AG08396 (cell line): ENCODE measurements at regions not wholly inside any gene's neighbourhood (a gene's known extent, or its start where the extent isn't known, plus 50 kb on each side); places are given as distances from the start of the nearest gene placed in this dataset.
A peak's percentile ranks its signal among the peaks of the same experiment; 100 is the strongest.
"Not testable (repeated sequence)": the region's sequence is repeated elsewhere in the genome, so short reads cannot be mapped to it uniquely, and the experiment has no call there.

Experiments used
- DNase-seq: peaks from one replicate; pipeline ENCODE4 v3.0.0; 2012; ENCODE audit warnings: low spot score, mixed read lengths

DNA sequence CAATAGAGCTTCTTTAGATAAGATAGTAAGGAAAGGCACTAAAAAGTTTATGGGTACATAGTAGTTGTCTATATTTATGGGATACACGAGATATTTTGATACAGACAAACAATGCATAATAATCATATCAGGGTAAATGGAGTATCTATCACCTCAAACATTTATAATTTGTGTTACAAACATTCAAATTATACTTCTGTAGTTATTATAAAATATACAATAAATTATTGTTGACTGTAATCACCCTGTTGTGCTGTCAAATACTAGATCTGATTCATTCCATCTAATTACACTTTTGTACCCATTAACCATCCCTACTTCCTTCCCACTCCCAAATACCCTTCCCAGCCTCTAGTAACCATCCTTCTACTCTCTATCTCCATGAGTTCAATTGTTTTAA lies 179.7 kb downstream of the FOXG1 start:
- DNase-seq: no peak

DNA sequence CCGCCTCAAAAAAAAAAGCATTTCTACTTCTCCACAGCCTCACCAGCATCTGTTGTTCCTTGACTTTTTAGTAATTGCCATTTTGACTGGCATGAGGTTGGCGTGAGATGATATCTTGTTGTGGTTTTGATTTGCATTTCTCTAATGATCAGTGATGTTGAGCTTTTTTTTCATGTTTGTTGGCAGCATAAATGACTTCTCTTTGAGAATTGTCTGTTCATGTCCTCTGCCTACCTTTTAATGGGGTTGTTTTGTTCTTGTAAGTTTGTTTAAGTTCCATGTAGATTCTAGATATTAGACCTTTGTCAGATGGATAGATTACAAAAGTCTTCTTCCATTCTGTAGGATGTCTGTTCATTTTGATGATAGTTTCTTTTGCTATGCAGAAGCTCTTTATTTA lies 182.9 kb downstream of the FOXG1 start:
- no peak for DNase-seq

DNA sequence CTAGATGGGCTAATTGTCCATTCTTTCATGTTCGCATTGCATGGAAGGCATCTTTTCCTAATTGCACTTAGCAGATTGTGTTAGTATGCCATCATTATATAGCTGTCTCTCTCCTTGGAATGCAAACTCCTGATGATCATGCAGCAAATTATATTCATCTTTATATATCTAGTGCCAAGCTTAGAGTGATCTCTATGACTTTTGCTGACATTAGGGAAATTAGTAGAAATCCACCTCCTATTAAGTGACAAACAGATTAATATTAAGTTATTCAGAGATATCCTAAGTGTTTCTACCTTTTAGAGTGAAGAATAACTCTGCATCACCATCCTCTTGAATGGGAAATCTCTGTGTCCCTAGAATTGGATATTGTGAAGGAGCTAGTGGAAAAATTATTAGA lies 185.6 kb downstream of the FOXG1 start:
- no peak for DNase-seq

GRCh38 chr14:28952666-28953065 lies 186.1 kb downstream of the FOXG1 start:
- no peak for DNase-seq

DNA sequence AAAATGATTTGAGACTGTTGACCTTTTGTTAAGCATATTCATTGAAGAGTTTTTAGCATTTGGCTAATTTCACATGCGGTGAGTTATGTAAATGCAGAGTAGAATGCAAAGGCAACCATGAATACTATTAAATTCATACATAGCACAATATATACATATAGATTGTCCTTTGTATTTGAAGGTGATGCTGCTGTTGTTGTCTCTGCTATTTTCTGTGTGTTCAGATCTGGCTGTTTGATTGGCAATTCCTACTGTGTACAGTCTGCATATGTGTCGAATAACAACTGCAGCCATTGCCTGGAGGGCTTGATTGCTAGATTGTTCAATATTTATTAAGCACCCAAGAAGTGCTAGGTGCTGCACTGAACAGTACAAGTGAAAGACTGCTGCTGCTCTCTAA lies 187.4 kb downstream of the FOXG1 start:
- no peak for DNase-seq

GRCh38 chr14:28966416-28967233 lies 200.0 kb downstream of the FOXG1 start:
- DNase-seq: no peak

DNA sequence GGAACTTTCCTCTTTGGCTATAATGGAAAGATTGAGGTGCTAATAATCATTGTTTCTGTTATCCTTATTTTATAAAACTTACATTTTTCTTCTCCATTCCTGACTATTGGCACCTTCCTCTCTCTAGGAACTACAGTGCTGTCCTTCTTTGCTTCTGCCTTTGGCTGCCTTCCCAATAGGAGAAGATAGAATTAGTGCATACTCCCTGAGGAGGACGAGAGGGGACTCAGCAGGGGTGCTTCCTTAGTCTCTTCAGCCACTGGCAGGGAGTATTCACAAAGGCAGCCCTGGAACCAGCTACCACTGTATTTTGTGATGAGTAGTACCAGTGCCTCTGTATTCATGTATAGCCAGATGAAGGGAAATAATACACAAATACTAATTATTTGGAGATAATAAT lies 208.5 kb downstream of the FOXG1 start:
- no peak for DNase-seq

GRCh38 chr14:28982228-28982627 lies 215.6 kb downstream of the FOXG1 start:
- DNase-seq: no peak

DNA sequence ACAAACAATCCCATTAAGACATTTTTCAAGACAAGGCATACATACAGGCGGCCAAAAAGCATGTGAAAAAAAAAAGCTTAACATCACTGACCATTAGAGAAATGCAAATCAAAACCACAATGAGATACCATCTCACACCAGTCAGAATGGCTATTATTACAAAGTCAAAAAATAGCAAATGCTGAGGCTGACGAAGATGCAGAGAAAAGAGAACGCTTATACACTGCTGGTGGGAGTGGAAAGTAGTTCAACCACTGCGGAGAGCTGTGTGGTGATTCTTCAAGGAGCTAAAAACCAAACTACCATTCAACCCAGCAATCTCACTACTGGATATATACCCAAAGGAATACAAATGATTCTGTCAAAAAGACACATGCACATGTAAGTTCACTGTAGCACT lies 216.7 kb downstream of the FOXG1 start:
- no peak for DNase-seq

- no peak for DNase-seq
Measured at GRCh38 chr14:28987516-28987915, 220.9 kb downstream of the FOXG1 start.

DNA sequence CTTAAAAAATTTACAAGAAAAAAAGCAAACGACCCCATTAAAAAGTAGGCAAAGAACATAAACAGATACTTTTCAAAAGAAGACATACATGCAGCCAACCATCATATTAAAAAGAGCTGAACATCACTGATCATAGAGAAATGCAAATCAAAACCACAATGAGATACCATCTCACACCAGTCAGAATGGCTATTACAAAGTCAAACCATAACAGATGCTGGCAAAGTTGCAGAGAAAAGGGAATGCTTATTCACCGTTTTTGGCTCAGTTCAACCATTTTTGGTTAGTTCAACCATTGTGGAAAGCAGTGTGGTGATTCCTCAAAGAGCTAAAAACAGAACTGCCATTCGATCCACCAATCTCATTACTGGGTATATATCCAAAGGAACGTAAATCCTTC lies 230.6 kb downstream of the FOXG1 start:
- not testable (repeated sequence) for DNase-seq

DNA sequence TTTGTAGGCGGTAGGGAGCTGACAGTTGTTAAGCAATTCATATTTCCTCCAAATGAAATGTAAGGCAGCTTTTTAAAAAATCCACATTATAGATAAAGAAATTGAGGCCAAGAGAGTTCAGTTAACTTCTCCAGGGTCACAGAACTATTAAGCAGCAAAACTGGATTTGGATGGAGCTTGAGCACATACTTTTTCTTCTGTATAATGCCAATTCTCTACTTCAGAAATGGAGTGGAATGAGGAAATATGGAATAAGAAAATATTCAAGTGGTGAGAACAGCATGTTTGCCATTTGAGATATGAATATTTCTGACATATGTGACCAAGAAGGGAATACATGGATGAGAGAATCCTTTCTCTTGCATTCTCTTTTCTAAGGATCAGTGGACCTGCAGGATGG lies 233.1 kb downstream of the FOXG1 start:
- no peak for DNase-seq

DNA sequence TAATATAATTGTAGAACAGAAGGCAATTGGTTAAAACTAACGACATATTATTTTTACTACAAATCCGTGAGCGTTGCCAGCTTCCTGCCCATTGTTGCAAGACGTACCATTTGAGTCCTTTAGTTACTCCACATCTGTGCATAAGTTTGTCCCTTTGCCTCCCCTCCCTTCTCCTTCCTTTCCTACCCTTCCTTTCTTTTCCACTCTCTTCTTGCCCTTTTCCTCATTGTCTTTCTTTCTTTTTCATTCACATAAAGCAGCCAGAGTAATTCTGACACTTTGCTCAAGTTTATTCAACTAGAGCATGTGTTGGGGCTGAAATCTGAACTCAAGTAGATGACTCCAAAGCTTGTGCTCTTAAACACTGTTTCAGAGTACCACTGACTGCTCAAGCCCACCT lies 239.1 kb downstream of the FOXG1 start:
- no peak for DNase-seq

GRCh38 chr14:29007990-29008389 lies 241.4 kb downstream of the FOXG1 start:
- no peak for DNase-seq

DNA sequence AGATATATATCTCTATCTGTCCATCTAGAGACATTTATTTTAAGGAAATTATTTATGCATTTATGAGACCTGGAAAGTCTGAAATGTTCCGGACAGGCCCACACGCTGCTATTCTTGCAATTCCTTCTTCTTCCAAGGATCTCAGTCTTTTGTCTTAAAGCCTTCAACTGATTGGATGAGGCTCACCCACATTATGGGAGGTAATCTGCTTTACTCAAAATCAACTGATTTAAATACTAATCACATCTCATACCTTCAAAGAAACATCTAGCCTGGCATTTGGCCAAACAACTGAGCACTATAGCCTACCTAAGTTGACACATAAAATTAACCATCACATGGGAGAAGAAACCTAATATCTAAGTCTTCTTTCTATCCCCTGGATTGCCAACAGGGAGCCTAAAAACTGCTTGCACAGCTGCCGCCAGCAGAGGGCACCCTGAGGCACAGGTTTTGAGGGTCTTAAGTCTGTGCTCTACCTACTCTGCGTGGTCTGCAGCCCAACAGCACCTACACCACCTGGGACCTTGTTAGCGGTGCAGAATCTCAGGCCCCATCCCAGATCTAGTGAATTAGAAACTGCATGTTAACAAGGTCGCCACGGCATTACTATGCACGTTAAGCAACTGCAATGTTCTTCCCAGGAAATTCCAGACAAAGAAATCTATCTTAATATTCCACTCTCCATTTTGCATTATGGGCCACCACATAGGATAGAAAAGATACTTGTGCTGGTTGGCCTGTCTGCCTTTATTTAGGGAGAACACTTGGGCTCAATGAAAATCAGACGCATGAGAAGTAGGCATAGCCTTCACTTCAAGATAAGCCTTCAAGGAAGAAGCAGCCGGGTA lies 249.7 kb downstream of the FOXG1 start:
- DNase-seq: peak; percentile 39

DNA sequence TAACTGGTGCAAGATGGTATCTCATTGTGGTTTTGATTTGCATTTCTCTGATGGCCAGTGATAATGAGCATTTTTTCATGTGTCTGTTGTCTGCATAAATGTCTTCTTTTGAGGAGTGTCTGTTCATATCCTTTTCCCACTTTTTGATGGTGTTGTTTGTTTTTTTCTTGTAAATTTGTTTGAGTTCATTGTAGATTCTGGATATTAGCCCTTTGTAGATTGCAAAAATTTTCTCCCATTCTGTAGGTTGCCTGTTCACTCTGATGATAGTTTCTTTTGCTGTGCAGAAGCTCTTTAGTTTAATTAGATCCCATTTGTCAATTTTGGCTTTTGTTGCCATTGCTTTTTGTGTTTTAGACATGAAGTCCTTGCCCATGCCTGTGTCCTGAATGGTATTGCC lies 256.9 kb downstream of the FOXG1 start:
- not testable (repeated sequence) for DNase-seq

DNA sequence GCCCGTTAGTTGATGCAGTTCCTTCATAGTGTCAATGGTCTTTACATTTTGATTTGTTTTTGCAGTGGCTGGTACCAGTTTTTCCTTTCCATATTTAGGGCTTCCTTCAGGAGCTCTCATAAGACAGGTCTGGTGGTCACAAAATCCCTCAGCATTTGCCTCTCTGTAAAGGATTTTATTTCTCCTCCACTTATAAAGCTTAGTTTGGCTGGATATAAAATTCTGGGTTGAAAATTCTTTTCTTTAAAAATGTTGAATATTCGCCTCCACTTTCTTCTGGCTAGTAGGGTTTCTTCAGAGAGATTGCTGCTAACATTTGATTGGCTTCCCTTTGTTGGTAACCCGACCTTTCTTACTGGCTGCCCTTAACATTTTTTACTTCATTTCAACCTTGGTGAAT lies 260.9 kb downstream of the FOXG1 start:
- DNase-seq: not testable (repeated sequence)

DNA sequence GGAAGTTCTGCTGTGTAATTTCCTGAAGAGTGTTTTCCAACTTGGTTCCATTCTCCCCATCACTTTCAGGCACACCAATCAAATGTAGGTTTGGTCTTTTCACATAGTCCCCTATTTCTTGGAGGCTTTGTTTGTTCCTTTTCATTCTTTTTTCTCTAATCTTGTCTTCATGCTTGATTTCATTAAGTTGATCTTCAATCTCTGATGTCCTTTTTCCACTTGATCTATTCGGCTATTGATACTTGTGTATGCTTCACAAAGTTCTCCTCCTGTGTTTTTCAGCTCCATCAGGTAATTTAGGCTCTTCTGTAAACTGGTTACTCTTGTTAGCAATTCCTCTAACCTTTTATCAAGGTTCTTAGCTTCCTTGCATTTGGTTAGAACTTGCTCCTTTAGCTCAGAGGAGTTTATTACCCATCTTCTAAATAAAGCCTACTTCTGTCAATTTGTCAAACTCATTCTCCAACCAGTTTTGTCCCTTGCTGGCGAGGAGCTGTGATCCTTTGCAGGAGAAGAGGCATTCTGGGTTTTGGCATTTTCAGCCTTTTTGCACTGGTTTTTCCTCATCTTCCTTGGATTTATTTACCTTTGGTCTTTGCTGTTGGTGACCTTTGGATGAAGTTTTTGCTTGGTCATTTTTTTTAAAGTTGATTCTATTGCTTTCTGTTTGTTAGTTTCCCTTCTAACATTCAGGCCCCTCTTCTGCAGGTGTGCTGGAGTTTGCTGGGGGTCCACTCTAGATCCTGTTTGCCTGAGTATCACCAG lies 261.5 kb downstream of the FOXG1 start:
- DNase-seq: not testable (repeated sequence)

- no peak for DNase-seq
Measured at GRCh38 chr14:29028973-29029582, 262.5 kb downstream of the FOXG1 start.

- DNase-seq: no peak
Measured at GRCh38 chr14:29030121-29030520, 263.5 kb downstream of the FOXG1 start.

DNA sequence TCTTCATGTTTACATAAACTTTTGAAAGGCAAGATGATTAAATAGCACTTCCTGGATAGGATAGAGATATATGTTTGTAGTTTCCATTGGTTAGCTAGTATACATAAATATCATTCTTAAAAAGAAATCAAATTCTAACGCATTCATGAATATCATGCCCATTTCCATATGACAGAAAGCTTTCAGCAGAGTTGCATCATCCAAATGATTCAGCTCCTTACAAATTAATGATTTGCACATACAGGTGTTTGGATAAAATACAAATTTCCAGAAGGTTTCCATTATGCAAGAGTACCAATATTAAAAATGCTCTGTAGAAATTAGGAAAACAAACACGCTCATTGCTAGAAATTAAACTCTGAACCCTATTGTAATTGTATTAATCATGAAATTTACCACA lies 264.4 kb downstream of the FOXG1 start:
- no peak for DNase-seq

DNA sequence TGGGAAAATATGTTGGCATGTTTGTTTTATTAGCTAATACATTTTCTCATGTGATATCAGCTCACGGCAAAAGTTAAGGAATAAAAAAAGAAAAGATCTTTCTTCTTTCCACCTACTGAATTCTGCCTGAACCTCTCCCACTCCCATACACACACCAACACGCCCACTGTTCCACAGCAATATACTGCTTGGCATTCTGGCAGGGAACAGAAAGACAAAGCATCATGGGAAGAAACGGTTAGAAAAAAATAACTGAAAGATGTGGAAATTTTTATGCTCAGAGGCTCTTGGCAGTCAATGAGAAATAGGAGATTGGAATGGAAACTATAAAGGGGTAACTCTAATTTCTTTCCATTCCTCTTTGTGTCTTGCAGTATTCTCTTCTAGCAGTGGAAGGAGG lies 268.5 kb downstream of the FOXG1 start:
- no peak for DNase-seq
